PC-3 (cell line): ENCODE measurements at regions not wholly inside any gene's neighbourhood (a gene's known extent, or its start where the extent isn't known, plus 50 kb on each side); places are given as distances from the start of the nearest gene placed in this dataset.

Experiments used
- CTCF ChIP-seq: fragments of 300-600 bp; sonication (generic); conservative IDR thresholded peaks from 2 replicates; pipeline ENCODE4 v1.5.1; 2017; ENCODE audit warnings: antibody characterized with exemption, low read depth, mild to moderate bottlenecking, low read length
- EZH2 ChIP-seq: fragments of 300-600 bp; sonication (generic); IDR thresholded peaks from one replicate; pipeline ENCODE4 v1.6.1; 2017; ENCODE audit warnings: antibody characterized with exemption, mild to moderate bottlenecking, low read length; ENCODE audit not compliant: unreplicated experiment
- EZH2phosphoT487 ChIP-seq: fragments of 300-600 bp; sonication (generic); IDR thresholded peaks from 2 replicates; pipeline ENCODE4 v1.6.1; 2018; ENCODE audit warnings: mild to moderate bottlenecking, antibody characterized with exemption, low read length, borderline replicate concordance

GRCh38 chr11:129731316-129731715, 84.3 kb upstream of the TMEM45B start:
- TF ChIP-seq CTCF (no peak), EZH2 (no peak), EZH2phosphoT487 (no peak)
